Natural killer cell (primary cell): ENCODE measurements at regions not wholly inside any gene's neighbourhood (a gene's known extent, or its start where the extent isn't known, plus 50 kb on each side); places are given as distances from the start of the nearest gene placed in this dataset.

Source experiments
- ATAC-seq, 3 donors: fragments of 150-1000 bp in 2 of 3; fragments of 200-7000 bp in 1 of 3; cut with Tn5 transposase; 1 replicate in 1 of 3; 2 replicates in 2 of 3; pipeline ENCODE4 v1.10.0; 2021; ENCODE audit warnings: mild to moderate bottlenecking in 2 of 3, moderate library complexity in 2 of 3
- DNase-seq, 2 donors: peaks; one replicate each; pipeline versions ENCODE4 v3.0.0 to v3.0.0-alpha.2; 2013 to 2021; ENCODE audit warnings: mixed read lengths in 1 of 2
- H3K27ac ChIP-seq: one replicate; pipeline ENCODE4 v1.5.1; 2013; ENCODE audit warnings: mild to moderate bottlenecking, low read length
- H3K27me3 ChIP-seq: one replicate; pipeline ENCODE4 v1.6.1; 2013; ENCODE audit warnings: low read length; ENCODE audit not compliant: control insufficient read depth, insufficient read depth
- H3K36me3 ChIP-seq: one replicate; pipeline ENCODE4 v1.6.1; 2013; ENCODE audit warnings: low read length; ENCODE audit not compliant: control insufficient read depth, insufficient read depth
- H3K4me1 ChIP-seq: one replicate; pipeline ENCODE4 v1.6.1; 2013; ENCODE audit warnings: low read length; ENCODE audit not compliant: control insufficient read depth, insufficient read depth
- H3K4me3 ChIP-seq: one replicate; pipeline ENCODE4 v1.5.1; 2013; ENCODE audit warnings: low read length
- H3K9me3 ChIP-seq: one replicate; pipeline ENCODE4 v1.6.1; 2013; ENCODE audit warnings: low read length; ENCODE audit not compliant: control insufficient read depth, insufficient read depth
- H3K27ac Mint-ChIP-seq, 2 donors: one replicate each; pipeline ENCODE4 v1.8.0; 2022; ENCODE audit warnings: mild to moderate bottlenecking in 2 of 2, mixed read lengths in 2 of 2, moderate library complexity in 1 of 2
- H3K27me3 Mint-ChIP-seq, 2 donors: one replicate each; pipeline ENCODE4 v1.8.0; 2022; ENCODE audit warnings: low read depth in 2 of 2, mixed read lengths in 2 of 2
- H3K36me3 Mint-ChIP-seq: one replicate; pipeline ENCODE4 v1.8.0; 2022; ENCODE audit warnings: mixed read lengths
- H3K4me1 Mint-ChIP-seq, 2 donors: one replicate each; pipeline ENCODE4 v1.8.0; 2022; ENCODE audit warnings: mixed read lengths in 2 of 2
- H3K4me3 Mint-ChIP-seq: one replicate; pipeline ENCODE4 v1.8.0; 2022; ENCODE audit warnings: mild to moderate bottlenecking, moderate library complexity, mixed read lengths
- H3K9me3 Mint-ChIP-seq, 2 donors: one replicate each; pipeline ENCODE4 v1.8.0; 2022; ENCODE audit warnings: mixed read lengths in 2 of 2
- WGBS: methylation state at CpG from one replicate; pipeline ENCODE4 v1.1.7; 2013; ENCODE audit warnings: missing lambda C conversion rate; ENCODE audit not compliant: insufficient coverage; 5-methylcytosine and 5-hydroxymethylcytosine counted together
- intact Hi-C: fragments of 100-400 bp; cut with micrococcal nuclease; formaldehyde crosslinking; loops from one replicate; pipeline ENCODE4 v1.14.2; 2022
- TF ChIP-seq, protein P1 (sequence below): fragments of 200-600 bp; IDR thresholded peaks from one replicate; pipeline ENCODE4 v1.8.0; 2022; ENCODE audit warnings: antibody characterized with exemption

DNA sequence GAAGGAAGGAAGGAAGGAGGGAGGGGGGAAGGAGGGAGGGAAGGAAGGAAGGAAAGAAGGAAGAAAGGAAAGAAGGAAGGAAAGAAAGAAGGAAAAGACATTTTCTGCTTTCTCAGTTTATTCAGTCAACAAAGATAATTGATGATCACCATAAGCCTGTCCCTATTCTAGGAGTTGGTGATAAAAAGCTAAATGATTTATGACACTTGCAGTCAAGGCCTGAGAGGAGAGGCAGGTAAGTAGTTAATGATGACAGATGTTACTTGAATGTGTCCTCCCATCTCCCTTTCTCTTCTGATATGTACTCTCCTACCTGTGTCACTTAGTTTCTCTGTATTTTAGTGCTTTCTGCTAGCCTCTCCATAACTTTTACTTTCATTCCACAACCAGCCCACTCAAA lies 141.3 kb downstream of the SLITRK6 start:
- intact Hi-C loops, result no loop called here
- Mint-ChIP-seq H3K27me3 (no peaks in the 10 kb centered on the region), H3K36me3 (no peaks in the 10 kb centered on the region), H3K4me1 (no peaks in the 10 kb centered on the region), H3K27ac (no peak overlapping the region), H3K9me3 (peaks cover 12% of the 10 kb centered on the region in 2 donors), H3K4me3 (no peak overlapping the region)
- Histone ChIP-seq H3K9me3 (no peaks in the 10 kb centered on the region), H3K4me3 (no peak overlapping the region), H3K4me1 (no peaks in the 10 kb centered on the region), H3K36me3 (no peaks in the 10 kb centered on the region), H3K27me3 (no peaks in the 10 kb centered on the region), H3K27ac (no peak overlapping the region)
- DNase-seq (no peak), ATAC-seq (no peak)
- TF ChIP-seq, protein P1, sequence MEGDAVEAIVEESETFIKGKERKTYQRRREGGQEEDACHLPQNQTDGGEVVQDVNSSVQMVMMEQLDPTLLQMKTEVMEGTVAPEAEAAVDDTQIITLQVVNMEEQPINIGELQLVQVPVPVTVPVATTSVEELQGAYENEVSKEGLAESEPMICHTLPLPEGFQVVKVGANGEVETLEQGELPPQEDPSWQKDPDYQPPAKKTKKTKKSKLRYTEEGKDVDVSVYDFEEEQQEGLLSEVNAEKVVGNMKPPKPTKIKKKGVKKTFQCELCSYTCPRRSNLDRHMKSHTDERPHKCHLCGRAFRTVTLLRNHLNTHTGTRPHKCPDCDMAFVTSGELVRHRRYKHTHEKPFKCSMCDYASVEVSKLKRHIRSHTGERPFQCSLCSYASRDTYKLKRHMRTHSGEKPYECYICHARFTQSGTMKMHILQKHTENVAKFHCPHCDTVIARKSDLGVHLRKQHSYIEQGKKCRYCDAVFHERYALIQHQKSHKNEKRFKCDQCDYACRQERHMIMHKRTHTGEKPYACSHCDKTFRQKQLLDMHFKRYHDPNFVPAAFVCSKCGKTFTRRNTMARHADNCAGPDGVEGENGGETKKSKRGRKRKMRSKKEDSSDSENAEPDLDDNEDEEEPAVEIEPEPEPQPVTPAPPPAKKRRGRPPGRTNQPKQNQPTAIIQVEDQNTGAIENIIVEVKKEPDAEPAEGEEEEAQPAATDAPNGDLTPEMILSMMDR, result no peak

DNA sequence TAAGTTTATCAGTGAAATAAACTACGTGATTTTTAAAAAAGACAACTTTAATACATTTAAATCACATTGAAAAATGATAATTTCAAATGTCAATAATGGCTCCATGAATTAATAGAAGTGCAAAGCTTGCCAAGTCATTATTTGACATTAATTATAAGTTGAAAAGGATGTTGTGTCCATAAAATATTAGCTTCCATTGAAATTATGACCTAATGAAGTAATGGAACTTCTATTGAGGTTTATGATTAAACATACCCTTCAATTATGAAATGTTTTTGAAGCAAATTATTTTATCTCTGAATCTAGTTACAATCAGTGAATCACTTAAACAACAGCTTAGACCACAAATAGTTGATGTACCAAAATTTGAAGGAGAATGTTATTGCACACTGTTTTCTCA lies 144.2 kb downstream of the SLITRK6 start:
- DNase-seq (no peak), ATAC-seq (no peak)
- Mint-ChIP-seq H3K27me3 (no peaks in the 10 kb centered on the region), H3K36me3 (no peaks in the 10 kb centered on the region), H3K9me3 (peaks cover 13% of the 10 kb centered on the region in 2 donors), H3K27ac (no peak overlapping the region), H3K4me3 (no peak overlapping the region), H3K4me1 (no peaks in the 10 kb centered on the region)
- Histone ChIP-seq H3K9me3 (peaks cover 5% of the 10 kb centered on the region), H3K27ac (no peak overlapping the region), H3K27me3 (no peaks in the 10 kb centered on the region), H3K4me1 (no peaks in the 10 kb centered on the region), H3K4me3 (no peak overlapping the region), H3K36me3 (no peaks in the 10 kb centered on the region)
- no CpG with 5 or more reads among the region's 1 CpG for WGBS
- TF ChIP-seq, protein P1, result no peak
- intact Hi-C loops, result no loop called here

DNA sequence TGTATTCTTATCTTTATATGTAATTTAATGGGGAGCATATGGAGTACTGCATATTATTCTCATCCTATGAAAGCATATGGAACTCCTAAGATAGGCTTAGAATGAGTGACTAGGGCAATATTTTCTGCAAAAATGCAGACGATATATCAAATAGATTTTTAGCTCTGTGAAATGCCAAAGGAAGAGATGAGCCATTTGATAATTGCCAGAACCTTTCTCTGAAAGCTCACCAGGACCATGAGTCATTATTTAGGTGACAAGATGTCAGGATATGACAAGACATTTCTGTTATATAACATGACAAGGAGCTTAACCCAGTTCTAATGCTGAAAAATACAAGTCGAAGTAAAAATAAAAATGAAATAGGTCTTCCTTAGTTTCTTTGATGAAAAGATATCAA lies 145.0 kb downstream of the SLITRK6 start:
- intact Hi-C loops, result no loop called here
- peaks cover 15 to 16% of the 10 kb centered on the region in 2 donors for H3K9me3 Mint-ChIP-seq
- Histone ChIP-seq H3K4me3 (no peak overlapping the region), H3K9me3 (peaks cover 5% of the 10 kb centered on the region), H3K27me3 (no peaks in the 10 kb centered on the region), H3K27ac (no peak overlapping the region), H3K36me3 (no peaks in the 10 kb centered on the region), H3K4me1 (no peaks in the 10 kb centered on the region)
- no peaks in the 10 kb centered on the region for H3K4me1 Mint-ChIP-seq
- ATAC-seq (no peak), DNase-seq (no peak)
- WGBS, result 18% methylated on average over 1 of the region's 2 CpGs
- no peak overlapping the region for H3K27ac Mint-ChIP-seq
- H3K36me3 Mint-ChIP-seq, result no peaks in the 10 kb centered on the region
- TF ChIP-seq, protein P1, result no peak
- no peaks in the 10 kb centered on the region for H3K27me3 Mint-ChIP-seq
- H3K4me3 Mint-ChIP-seq, result no peak overlapping the region

DNA sequence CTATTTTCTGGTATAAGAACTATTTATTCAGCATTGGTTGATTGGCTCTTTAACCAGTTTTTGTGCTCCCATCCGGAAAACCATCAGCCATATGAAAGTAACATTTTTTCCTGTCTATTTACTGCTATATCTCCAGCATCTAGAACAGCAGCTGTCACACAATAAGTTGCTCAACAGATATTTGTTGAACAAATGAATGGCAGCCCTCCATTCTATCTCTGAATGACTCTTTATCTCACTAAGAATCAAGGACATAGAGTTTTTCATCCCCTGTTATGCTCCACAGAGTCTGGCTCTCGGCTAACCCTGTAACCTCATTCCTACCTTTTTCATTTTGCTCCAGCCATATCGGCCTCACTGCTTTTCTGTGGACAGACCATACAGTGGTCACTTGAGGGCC lies 145.5 kb downstream of the SLITRK6 start:
- Mint-ChIP-seq H3K36me3 (peaks cover 1% of the 10 kb centered on the region), H3K4me1 (no peaks in the 10 kb centered on the region), H3K27me3 (no peaks in the 10 kb centered on the region), H3K4me3 (no peak overlapping the region), H3K27ac (no peak overlapping the region), H3K9me3 (peaks cover 16 to 18% of the 10 kb centered on the region in 2 donors)
- Histone ChIP-seq H3K4me3 (no peak overlapping the region), H3K27ac (no peak overlapping the region), H3K27me3 (no peaks in the 10 kb centered on the region), H3K4me1 (no peaks in the 10 kb centered on the region), H3K9me3 (peaks cover 5% of the 10 kb centered on the region), H3K36me3 (no peaks in the 10 kb centered on the region)
- WGBS, result 90% methylated on average over 3 of the region's 3 CpGs
- TF ChIP-seq, protein P1, result no peak
- intact Hi-C loops, result no loop called here
- DNase-seq, result no peak
- no peak for ATAC-seq
